ENCODE measurements at regions not wholly inside any gene's neighbourhood (a gene's known extent, or its start where the extent isn't known, plus 50 kb on each side); places are given as distances from the start of the nearest gene placed in this dataset.

- no peak overlapping the region for H3K4me3 ChIP-seq (IDR thresholded peaks at IDR 0.05; ENCODE audit: insufficient read depth, low read depth, low read length)
- no peak overlapping the region for H3K4me2 ChIP-seq
- no peaks in the 10 kb centered on the region for H3K4me1 ChIP-seq (ENCODE audit: low read depth, poor library complexity, severe bottlenecking)
- no peak overlapping the region for H2AFZ ChIP-seq (ENCODE audit: low read depth)
- no peaks in the 10 kb centered on the region for H3K27me3 ChIP-seq (ENCODE audit: insufficient read depth, low read depth)
- no peaks in the 10 kb centered on the region for H3K36me3 ChIP-seq (ENCODE audit: insufficient read depth)
- no peak overlapping the region for H3K27ac ChIP-seq
- no peak for TF ChIP-seq CTCF (conservative IDR thresholded peaks at IDR 0.05; ENCODE audit: low read depth, low read length)
- no peaks in the 10 kb centered on the region for H4K20me1 ChIP-seq (ENCODE audit: insufficient read depth)
- no peak overlapping the region for H3K9ac ChIP-seq
- no peaks in the 10 kb centered on the region for H3K79me2 ChIP-seq (ENCODE audit: insufficient read depth, low read depth)
These were observed 136.7 kb upstream of the RALGAPA2 start for GRCh38 chr20:20849161-20849560.

GRCh38 chr20:20847814-20848213, 135.4 kb upstream of the RALGAPA2 start:
- H3K79me2 ChIP-seq (ENCODE audit: insufficient read depth, low read depth) = no peaks in the 10 kb centered on the region
- H3K4me2 ChIP-seq = no peak overlapping the region
- no peak overlapping the region for H2AFZ ChIP-seq (ENCODE audit: low read depth)
- H3K4me1 ChIP-seq (ENCODE audit: low read depth, poor library complexity, severe bottlenecking) = no peaks in the 10 kb centered on the region
- no peaks in the 10 kb centered on the region for H4K20me1 ChIP-seq (ENCODE audit: insufficient read depth)
- no peak for TF ChIP-seq CTCF (conservative IDR thresholded peaks at IDR 0.05; ENCODE audit: low read depth, low read length)
- no peak overlapping the region for H3K9ac ChIP-seq
- H3K27me3 ChIP-seq (ENCODE audit: insufficient read depth, low read depth) = no peaks in the 10 kb centered on the region
- H3K27ac ChIP-seq = no peak overlapping the region
- no peaks in the 10 kb centered on the region for H3K36me3 ChIP-seq (ENCODE audit: insufficient read depth)
- no peak overlapping the region for H3K4me3 ChIP-seq (IDR thresholded peaks at IDR 0.05; ENCODE audit: insufficient read depth, low read depth, low read length)

- H3K27ac ChIP-seq = no peak overlapping the region
These were observed 131.5 kb upstream of the RALGAPA2 start for GRCh38 chr20:20843982-20844381.

GRCh38 chr20:20839771-20840170, 127.3 kb upstream of the RALGAPA2 start:
- Histone ChIP-seq H3K9ac (no peak overlapping the region), H4K20me1 (ENCODE audit: insufficient read depth) (no peaks in the 10 kb centered on the region), H2AFZ (ENCODE audit: low read depth) (no peak overlapping the region), H3K27ac (no peak overlapping the region), H3K36me3 (ENCODE audit: insufficient read depth) (no peaks in the 10 kb centered on the region), H3K27me3 (ENCODE audit: insufficient read depth, low read depth) (no peaks in the 10 kb centered on the region), H3K79me2 (ENCODE audit: insufficient read depth, low read depth) (no peaks in the 10 kb centered on the region), H3K4me1 (ENCODE audit: low read depth, poor library complexity, severe bottlenecking) (no peaks in the 10 kb centered on the region), H3K4me3 (IDR thresholded peaks at IDR 0.05; ENCODE audit: insufficient read depth, low read depth, low read length) (no peak overlapping the region), H3K4me2 (no peak overlapping the region)
- TF ChIP-seq CTCF (conservative IDR thresholded peaks at IDR 0.05; ENCODE audit: low read depth, low read length) = no peak

More at GRCh38 chr20:20843982-20844381, 131.5 kb upstream of the RALGAPA2 start:
- Histone ChIP-seq H4K20me1 (ENCODE audit: insufficient read depth) (no peaks in the 10 kb centered on the region), H3K27me3 (ENCODE audit: insufficient read depth, low read depth) (no peaks in the 10 kb centered on the region), H3K79me2 (ENCODE audit: insufficient read depth, low read depth) (no peaks in the 10 kb centered on the region), H3K9ac (no peak overlapping the region), H3K36me3 (ENCODE audit: insufficient read depth) (no peaks in the 10 kb centered on the region), H3K4me3 (IDR thresholded peaks at IDR 0.05; ENCODE audit: insufficient read depth, low read depth, low read length) (no peak overlapping the region), H2AFZ (ENCODE audit: low read depth) (no peak overlapping the region), H3K4me1 (ENCODE audit: low read depth, poor library complexity, severe bottlenecking) (no peaks in the 10 kb centered on the region), H3K4me2 (no peak overlapping the region)
- no peak for TF ChIP-seq CTCF (conservative IDR thresholded peaks at IDR 0.05; ENCODE audit: low read depth, low read length)
